Ovary (tissue), 3 donors: ENCODE measurements at regions not wholly inside any gene's neighbourhood (a gene's known extent, or its start where the extent isn't known, plus 50 kb on each side); places are given as distances from the start of the nearest gene placed in this dataset.

Experiments used
- EP300 ChIP-seq: sonication (generic); formaldehyde crosslinking; IDR thresholded peaks from one replicate; pipeline ENCODE4 v1.6.1; 2017; ENCODE audit warnings: antibody characterized with exemption
- POLR2A ChIP-seq: fragments of 450-650 bp; IDR thresholded peaks from one replicate; pipeline ENCODE4 v1.6.1; 2017; ENCODE audit warnings: antibody characterized with exemption, mild to moderate bottlenecking, moderate library complexity
- TF ChIP-seq, protein P1 (sequence below), 3 donors: fragments of 450-650 bp in 2 of 3; fragments of 200-600 bp in 1 of 3; IDR thresholded peaks; one replicate each; pipeline versions ENCODE4 v1.5.1 to v1.8.0; 2016 to 2022; ENCODE audit warnings: antibody characterized with exemption in 3 of 3, mild to moderate bottlenecking in 1 of 3
- donor health status: DM: no; HTN: no; CAD: no.

DNA sequence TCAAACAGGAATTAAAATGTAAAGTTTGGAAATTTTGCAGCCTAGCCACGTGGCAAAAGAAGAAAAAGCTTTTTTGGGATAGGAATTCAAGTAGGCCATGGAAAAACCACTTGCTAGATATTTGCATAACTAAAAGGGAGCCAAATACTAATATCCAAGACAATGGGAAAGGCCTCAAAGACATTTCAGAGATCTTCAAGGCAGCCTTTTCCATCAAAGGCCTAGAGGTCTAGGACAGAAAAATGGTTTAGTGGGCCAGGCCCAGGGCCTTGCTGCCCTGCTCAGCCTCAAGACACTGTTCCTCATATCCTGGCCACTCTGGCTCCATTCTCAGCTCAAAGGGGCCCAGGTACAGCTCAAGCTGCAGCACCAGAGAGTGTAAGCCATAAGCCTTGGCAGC lies 265.9 kb upstream of the RPS23 start:
- TF ChIP-seq, protein P1, sequence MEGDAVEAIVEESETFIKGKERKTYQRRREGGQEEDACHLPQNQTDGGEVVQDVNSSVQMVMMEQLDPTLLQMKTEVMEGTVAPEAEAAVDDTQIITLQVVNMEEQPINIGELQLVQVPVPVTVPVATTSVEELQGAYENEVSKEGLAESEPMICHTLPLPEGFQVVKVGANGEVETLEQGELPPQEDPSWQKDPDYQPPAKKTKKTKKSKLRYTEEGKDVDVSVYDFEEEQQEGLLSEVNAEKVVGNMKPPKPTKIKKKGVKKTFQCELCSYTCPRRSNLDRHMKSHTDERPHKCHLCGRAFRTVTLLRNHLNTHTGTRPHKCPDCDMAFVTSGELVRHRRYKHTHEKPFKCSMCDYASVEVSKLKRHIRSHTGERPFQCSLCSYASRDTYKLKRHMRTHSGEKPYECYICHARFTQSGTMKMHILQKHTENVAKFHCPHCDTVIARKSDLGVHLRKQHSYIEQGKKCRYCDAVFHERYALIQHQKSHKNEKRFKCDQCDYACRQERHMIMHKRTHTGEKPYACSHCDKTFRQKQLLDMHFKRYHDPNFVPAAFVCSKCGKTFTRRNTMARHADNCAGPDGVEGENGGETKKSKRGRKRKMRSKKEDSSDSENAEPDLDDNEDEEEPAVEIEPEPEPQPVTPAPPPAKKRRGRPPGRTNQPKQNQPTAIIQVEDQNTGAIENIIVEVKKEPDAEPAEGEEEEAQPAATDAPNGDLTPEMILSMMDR (IDR thresholded peaks at IDR 0.05) = no peak
- no peak for TF ChIP-seq POLR2A
- no peak for TF ChIP-seq EP300
